Mucosa of rectum (tissue), 2 donors: ENCODE measurements at regions not wholly inside any gene's neighbourhood (a gene's known extent, or its start where the extent isn't known, plus 50 kb on each side); places are given as distances from the start of the nearest gene placed in this dataset.

Experiments
- H3K27ac ChIP-seq, 2 donors: one replicate each; pipeline ENCODE4 v1.7.0; 2013; ENCODE audit warnings: inconsistent platforms in 2 of 2, low read depth in 2 of 2, low read length in 2 of 2
- H3K27me3 ChIP-seq, 2 donors: one replicate each; pipeline ENCODE4 v1.7.0; 2013; ENCODE audit warnings: low read length in 2 of 2; ENCODE audit not compliant: control insufficient read depth in 2 of 2, insufficient read depth in 2 of 2
- H3K36me3 ChIP-seq, 2 donors: one replicate each; pipeline ENCODE4 v1.7.0; 2013; ENCODE audit warnings: low read length in 2 of 2; ENCODE audit not compliant: control insufficient read depth in 2 of 2, insufficient read depth in 2 of 2
- H3K4me1 ChIP-seq, 2 donors: one replicate each; pipeline ENCODE4 v1.7.0; 2013; ENCODE audit warnings: low read length in 2 of 2, mild to moderate bottlenecking in 1 of 2; ENCODE audit not compliant: control insufficient read depth in 2 of 2, insufficient read depth in 2 of 2
- H3K4me3 ChIP-seq, 2 donors: one replicate each; pipeline ENCODE4 v1.7.0; 2013; ENCODE audit warnings: low read length in 2 of 2
- H3K9ac ChIP-seq, 2 donors: one replicate each; pipeline ENCODE4 v1.7.0; 2013; ENCODE audit warnings: low read length in 2 of 2, low read depth in 1 of 2, mild to moderate bottlenecking in 1 of 2
- H3K9me3 ChIP-seq, 2 donors: one replicate each; pipeline ENCODE4 v1.7.0; 2013; ENCODE audit warnings: low read length in 2 of 2; ENCODE audit not compliant: control insufficient read depth in 2 of 2
- donor health status: healthy.
- donor health status: Normal muscosa, but diverticular disease.

GRCh38 chr2:160878618-160879017, 281.6 kb upstream of the TANK start:
- Histone ChIP-seq H3K36me3 (no peaks in the 10 kb centered on the region), H3K27me3 (no peaks in the 10 kb centered on the region), H3K4me1 (no peaks in the 10 kb centered on the region), H3K9ac (no peak overlapping the region), H3K4me3 (no peak overlapping the region), H3K27ac (no peak overlapping the region), H3K9me3 (no peaks in the 10 kb centered on the region)

DNA sequence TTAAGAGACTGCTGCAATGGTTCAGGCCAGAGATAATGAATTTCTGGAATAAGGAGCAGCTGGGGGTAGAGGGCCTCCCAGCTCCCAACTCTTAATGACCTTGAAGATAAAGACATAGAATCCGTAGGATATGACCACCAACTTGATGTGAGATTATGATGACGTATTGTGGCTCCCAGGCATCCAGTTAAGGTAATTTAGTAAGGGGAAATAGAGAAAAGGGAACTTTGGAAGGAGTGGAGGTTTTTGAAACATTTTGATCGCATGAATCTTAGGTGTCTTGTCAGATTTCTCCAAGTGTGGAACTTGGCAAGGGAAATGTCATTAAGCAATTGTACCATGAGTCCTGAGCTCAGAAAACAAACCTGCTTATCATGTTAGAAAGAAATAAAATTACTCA, 277.3 kb upstream of the TANK start:
- no peaks in the 10 kb centered on the region for H3K9me3 ChIP-seq
- no peaks in the 10 kb centered on the region for H3K4me1 ChIP-seq
- no peaks in the 10 kb centered on the region for H3K27me3 ChIP-seq
- no peak overlapping the region for H3K27ac ChIP-seq
- H3K9ac ChIP-seq: no peak overlapping the region
- H3K4me3 ChIP-seq: no peak overlapping the region
- H3K36me3 ChIP-seq: no peaks in the 10 kb centered on the region

GRCh38 chr2:160884056-160884455, 276.2 kb upstream of the TANK start:
- Histone ChIP-seq H3K27me3 (no peaks in the 10 kb centered on the region), H3K4me1 (no peaks in the 10 kb centered on the region), H3K4me3 (no peak overlapping the region), H3K36me3 (no peaks in the 10 kb centered on the region), H3K27ac (no peak overlapping the region), H3K9ac (no peak overlapping the region), H3K9me3 (no peaks in the 10 kb centered on the region)

DNA sequence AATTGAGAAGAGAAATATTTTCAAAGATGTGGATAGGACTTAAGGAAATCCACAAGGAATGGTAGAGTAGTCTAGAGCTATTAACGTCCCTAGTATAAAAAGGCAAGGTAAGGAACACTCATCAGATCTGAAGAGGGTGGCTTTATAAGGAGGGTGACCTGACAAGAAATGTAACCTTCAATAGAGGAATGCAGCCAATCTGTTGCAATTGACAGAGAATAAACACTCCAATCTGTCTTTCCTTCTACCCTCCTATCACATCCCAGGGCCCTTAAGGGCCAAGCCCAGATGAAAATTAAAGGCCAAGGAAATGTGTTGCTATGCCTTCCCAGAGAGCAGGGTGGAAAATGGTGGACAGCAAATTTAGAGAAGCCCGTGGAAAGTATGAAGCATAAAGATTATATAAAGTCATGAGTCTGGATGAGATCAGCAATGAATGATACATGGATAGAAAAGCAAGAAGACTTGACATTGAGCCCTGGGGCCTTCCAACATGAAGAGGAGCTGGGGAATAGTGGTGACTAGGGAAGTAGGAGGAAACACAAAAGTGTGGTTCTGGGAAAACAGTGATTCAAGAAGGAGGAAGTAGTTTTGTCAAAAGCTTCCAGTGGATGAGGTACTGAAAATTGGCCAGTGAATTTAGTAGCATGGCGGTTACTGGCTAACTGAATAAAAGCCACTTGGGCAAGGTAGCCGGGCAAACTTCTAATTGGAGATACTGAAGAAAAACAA, 270.6 kb upstream of the TANK start:
- Histone ChIP-seq H3K9ac (no peak overlapping the region), H3K27me3 (no peaks in the 10 kb centered on the region), H3K36me3 (no peaks in the 10 kb centered on the region), H3K4me3 (no peak overlapping the region), H3K4me1 (no peaks in the 10 kb centered on the region), H3K9me3 (no peaks in the 10 kb centered on the region), H3K27ac (no peak overlapping the region)

DNA sequence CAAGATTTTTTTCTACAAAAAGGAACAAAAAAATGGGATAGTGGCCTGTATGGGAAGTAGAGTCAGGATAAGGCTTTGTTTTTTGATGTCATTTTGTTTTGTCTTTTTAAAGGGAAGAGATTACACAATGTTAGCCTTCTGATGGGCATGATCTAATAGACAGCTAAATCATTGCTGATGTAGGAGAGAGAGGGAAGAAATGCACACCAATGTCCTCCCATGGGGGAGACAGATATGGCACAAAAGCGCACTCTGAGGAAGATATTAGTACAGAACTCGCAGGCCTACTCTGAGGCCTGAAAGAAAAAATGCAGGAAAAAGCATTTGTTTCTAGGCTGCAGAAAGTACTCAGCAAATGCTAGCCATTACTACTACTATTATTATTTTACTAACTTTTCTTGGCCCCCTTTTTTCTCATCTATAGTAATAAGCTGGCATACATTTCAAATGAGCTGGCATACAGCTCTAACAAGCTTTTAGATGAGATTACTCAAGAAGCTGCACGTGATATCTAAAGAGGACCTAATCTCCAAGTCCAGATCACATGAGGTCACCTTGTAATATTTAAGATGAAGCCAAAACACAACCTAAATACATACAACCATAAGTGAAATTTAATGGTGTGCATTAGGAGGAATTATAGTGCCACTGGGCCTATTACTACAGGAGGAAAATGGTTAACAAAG, 269.4 kb upstream of the TANK start:
- H3K27me3 ChIP-seq: no peaks in the 10 kb centered on the region
- no peak overlapping the region for H3K9ac ChIP-seq
- H3K4me1 ChIP-seq: no peaks in the 10 kb centered on the region
- H3K9me3 ChIP-seq: no peaks in the 10 kb centered on the region
- no peaks in the 10 kb centered on the region for H3K36me3 ChIP-seq
- H3K27ac ChIP-seq: no peak overlapping the region
- no peak overlapping the region for H3K4me3 ChIP-seq

DNA sequence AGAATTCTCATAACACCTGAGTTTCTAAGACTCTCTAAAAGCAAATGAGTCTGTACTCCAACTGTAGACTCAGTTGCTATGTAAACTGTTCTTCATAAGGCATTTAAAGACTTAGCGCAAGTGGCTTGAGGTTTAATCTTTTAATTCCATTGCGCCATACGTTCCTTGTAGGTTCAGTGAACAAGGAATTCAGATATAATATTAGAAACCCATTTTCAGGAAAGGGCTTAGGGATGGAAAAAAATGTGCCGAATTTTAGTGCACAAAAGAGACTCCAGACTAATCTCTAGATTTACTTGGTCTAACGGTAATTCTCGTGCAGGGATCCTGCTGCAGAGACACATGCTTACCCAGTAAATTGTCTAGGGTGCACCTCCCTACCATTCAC, 268.9 kb upstream of the TANK start:
- no peaks in the 10 kb centered on the region for H3K9me3 ChIP-seq
- no peaks in the 10 kb centered on the region for H3K36me3 ChIP-seq
- H3K27ac ChIP-seq: no peak overlapping the region
- no peak overlapping the region for H3K9ac ChIP-seq
- no peaks in the 10 kb centered on the region for H3K27me3 ChIP-seq
- no peak overlapping the region for H3K4me3 ChIP-seq
- H3K4me1 ChIP-seq: no peaks in the 10 kb centered on the region

- Histone ChIP-seq H3K27me3 (no peaks in the 10 kb centered on the region), H3K36me3 (no peaks in the 10 kb centered on the region), H3K9ac (no peak overlapping the region), H3K27ac (no peak overlapping the region), H3K4me1 (no peaks in the 10 kb centered on the region), H3K4me3 (no peak overlapping the region), H3K9me3 (no peaks in the 10 kb centered on the region)
These were observed 268.0 kb upstream of the TANK start for GRCh38 chr2:160892204-160892603.

DNA sequence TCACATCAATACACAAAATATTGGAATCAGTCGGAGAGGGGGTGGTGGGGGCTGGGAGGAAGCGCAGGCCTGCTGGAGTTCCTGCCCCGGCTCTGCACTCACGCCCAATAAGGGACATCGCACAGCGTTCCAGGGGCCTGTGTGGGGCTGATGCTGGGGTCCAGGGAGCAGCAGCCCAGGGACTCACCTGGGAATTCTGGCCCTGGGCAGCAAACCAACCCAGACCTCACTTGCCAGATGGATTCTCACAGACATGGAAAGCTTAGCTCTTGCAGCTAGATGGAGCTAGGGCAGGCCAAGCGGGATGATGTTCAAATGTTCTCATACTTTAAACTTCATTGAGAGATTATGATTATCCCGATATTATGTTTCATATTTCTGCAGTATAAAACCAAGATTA, 266.6 kb upstream of the TANK start:
- Histone ChIP-seq H3K27me3 (no peaks in the 10 kb centered on the region), H3K4me1 (no peaks in the 10 kb centered on the region), H3K9me3 (no peaks in the 10 kb centered on the region), H3K9ac (no peak overlapping the region), H3K4me3 (no peak overlapping the region), H3K36me3 (no peaks in the 10 kb centered on the region), H3K27ac (no peak overlapping the region)

DNA sequence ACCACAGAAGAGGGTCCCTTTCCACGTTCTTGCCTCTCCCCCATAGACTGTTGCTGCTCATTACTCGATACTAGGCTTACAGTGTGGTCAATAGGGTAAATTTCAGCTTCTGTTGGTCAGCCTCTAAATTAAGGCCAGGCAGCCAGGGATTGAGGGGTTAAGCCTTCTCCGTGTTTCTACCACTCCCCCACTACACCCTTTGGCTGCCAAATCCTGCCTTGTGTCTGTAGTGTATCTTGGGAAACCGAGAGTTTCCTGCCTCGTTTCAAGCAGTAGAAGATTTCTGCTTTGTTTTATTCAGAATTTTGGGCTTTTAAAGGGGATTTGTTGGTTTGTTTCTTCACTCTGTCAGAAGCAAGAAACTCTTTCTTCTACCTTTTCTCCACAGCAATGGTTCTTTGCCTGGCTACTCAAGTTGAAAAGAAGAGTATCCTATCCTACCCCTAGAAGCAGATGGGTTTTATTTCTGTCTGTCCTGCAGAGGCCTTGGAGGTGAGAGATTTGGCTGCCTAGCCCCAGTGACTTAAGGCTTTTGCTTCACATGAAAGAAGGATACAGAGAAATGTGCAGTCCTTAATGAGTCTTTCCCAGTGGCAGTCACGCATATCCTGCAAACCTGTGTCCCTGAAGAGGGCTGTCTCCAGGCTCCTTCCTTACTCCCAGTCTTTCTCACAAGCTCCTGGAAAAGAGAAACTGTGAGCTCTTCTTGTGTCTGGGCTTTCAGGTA, 261.5 kb upstream of the TANK start:
- Histone ChIP-seq H3K36me3 (no peaks in the 10 kb centered on the region), H3K9me3 (no peaks in the 10 kb centered on the region), H3K27ac (no peak overlapping the region), H3K4me1 (no peaks in the 10 kb centered on the region), H3K27me3 (no peaks in the 10 kb centered on the region), H3K4me3 (no peak overlapping the region), H3K9ac (no peak overlapping the region)

DNA sequence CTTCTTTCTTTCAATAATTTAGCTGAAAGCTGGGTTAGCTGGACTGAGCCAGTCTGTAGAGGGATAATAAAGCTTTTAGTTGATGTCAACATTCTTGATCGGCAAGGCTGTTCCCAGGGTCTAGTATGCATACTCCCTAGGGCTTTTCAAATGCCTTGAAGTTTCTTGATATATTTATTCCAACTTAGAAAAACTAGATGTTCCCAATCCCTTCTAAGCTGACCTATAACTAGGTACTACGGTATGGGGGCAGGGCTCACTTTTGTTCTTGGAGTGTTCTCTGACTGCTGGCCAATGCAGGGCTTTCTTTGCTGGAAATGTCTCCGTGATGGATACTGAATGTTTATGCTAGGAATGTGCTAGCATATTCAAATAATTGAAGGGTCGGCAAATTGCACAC, 258.6 kb upstream of the TANK start:
- Histone ChIP-seq H3K9me3 (no peaks in the 10 kb centered on the region), H3K9ac (no peak overlapping the region), H3K4me1 (no peaks in the 10 kb centered on the region), H3K27ac (no peak overlapping the region), H3K27me3 (no peaks in the 10 kb centered on the region), H3K4me3 (no peak overlapping the region), H3K36me3 (no peaks in the 10 kb centered on the region)
